DOHH2 (cell line): ENCODE measurements at regions not wholly inside any gene's neighbourhood (a gene's known extent, or its start where the extent isn't known, plus 50 kb on each side); places are given as distances from the start of the nearest gene placed in this dataset.

Experiments
- EZH2phosphoT487 ChIP-seq: fragments of 200-600 bp; sonication (generic); IDR thresholded peaks from 2 replicates; pipeline ENCODE4 v1.6.1; 2017; ENCODE audit warnings: borderline replicate concordance, mild to moderate bottlenecking, antibody characterized with exemption, low read length, moderate library complexity, mixed read lengths
- TF ChIP-seq, protein P1 (sequence below): fragments of 200-600 bp; sonication (generic); IDR thresholded peaks from one replicate; pipeline ENCODE4 v1.5.1; 2014; ENCODE audit warnings: antibody characterized with exemption, mild to moderate bottlenecking, low read depth, low read length; ENCODE audit not compliant: poor library complexity, severe bottlenecking

DNA sequence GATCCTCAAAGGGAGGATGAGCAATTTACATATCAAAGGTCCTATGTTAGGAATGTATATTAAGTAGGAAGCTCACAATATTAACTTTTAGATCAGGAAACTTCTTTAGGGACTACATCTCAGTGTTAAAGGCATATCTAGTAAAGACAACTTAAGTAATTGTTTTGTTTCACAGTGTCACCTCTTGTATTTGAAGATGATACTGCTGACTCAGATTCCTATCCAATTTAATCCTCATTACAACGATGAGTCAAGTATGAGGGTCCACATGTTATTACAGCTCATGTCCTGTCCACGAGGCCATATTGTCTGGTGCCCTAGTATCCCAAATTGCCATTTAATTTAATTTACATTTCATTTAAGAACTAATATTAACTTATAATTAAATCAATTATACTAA is 523.9 kb downstream of the CCDC85A start:
- TF ChIP-seq, protein P1, sequence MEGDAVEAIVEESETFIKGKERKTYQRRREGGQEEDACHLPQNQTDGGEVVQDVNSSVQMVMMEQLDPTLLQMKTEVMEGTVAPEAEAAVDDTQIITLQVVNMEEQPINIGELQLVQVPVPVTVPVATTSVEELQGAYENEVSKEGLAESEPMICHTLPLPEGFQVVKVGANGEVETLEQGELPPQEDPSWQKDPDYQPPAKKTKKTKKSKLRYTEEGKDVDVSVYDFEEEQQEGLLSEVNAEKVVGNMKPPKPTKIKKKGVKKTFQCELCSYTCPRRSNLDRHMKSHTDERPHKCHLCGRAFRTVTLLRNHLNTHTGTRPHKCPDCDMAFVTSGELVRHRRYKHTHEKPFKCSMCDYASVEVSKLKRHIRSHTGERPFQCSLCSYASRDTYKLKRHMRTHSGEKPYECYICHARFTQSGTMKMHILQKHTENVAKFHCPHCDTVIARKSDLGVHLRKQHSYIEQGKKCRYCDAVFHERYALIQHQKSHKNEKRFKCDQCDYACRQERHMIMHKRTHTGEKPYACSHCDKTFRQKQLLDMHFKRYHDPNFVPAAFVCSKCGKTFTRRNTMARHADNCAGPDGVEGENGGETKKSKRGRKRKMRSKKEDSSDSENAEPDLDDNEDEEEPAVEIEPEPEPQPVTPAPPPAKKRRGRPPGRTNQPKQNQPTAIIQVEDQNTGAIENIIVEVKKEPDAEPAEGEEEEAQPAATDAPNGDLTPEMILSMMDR, result no peak
- TF ChIP-seq EZH2phosphoT487, result no peak
